SK-N-SH (cell line): ENCODE measurements at regions not wholly inside any gene's neighbourhood (a gene's known extent, or its start where the extent isn't known, plus 50 kb on each side); places are given as distances from the start of the nearest gene placed in this dataset.

ENCODE experiments used
- CTCF ChIA-PET: fragments of 300-600, 350-600 bp; formaldehyde crosslinking; extraction: SDS; loops from one replicate; lab custom pipeline; 2021; lab: Yijun Ruan, JAX
- POLR2A ChIA-PET: fragments of 350-600 bp; sonication (Branson Sonifier 250); formaldehyde crosslinking; extraction: SDS; loops from one replicate; lab custom pipeline; 2020; ENCODE audit warnings: antibody characterized with exemption, inconsistent platforms; lab: Yijun Ruan, JAX
- DNase-seq: peaks from one replicate; pipeline ENCODE4 v3.0.0; 2012
- H2AFZ ChIP-seq: fragments of 200-600 bp; sonication (generic); 2 replicates; pipeline ENCODE4 v1.8.1; 2016; ENCODE audit warnings: antibody characterized with exemption, mild to moderate bottlenecking, low read depth
- H3F3A ChIP-seq: fragments of 200-600 bp; sonication (generic); replicated peaks from 2 replicates; pipeline ENCODE3; 2016; ENCODE audit warnings: antibody characterized with exemption, mild to moderate bottlenecking; ENCODE audit not compliant: insufficient read depth
- H3K27ac ChIP-seq, 2 experiments: fragments of 200-500 bp in 1 of 2; fragments of 200-600 bp in 1 of 2; sonication (Bioruptor generic) in 1 of 2; sonication (generic), shearing (Covaris generic) in 1 of 2; 2 replicates each; pipeline versions ENCODE4 v1.5.1 to v1.6.1; 2014 to 2016; ENCODE audit warnings: low read depth in 2 of 2, inconsistent platforms in 1 of 2, low read length in 1 of 2, mild to moderate bottlenecking in 1 of 2, mixed read lengths in 1 of 2
- H3K27me3 ChIP-seq: fragments of 200-600 bp; sonication (generic), shearing (Covaris generic); 2 replicates; pipeline ENCODE4 v1.6.1; 2016; ENCODE audit warnings: mixed run types; ENCODE audit not compliant: insufficient read depth
- H3K36me3 ChIP-seq, 2 experiments: fragments of 200-500 bp in 1 of 2; fragments of 200-600 bp in 1 of 2; sonication (Bioruptor generic) in 1 of 2; sonication (generic) in 1 of 2; replicated peaks in 1 of 2; 2 replicates each; pipeline versions ENCODE3 to v1.5.1; 2014 to 2016; ENCODE audit warnings: low read length in 1 of 2, mild to moderate bottlenecking in 1 of 2; ENCODE audit not compliant: insufficient read depth in 2 of 2, control insufficient read depth in 1 of 2
- H3K4me1 ChIP-seq, 2 experiments: fragments of 200-500 bp in 1 of 2; fragments of 200-600 bp in 1 of 2; sonication (Bioruptor generic) in 1 of 2; sonication (generic), shearing (Covaris generic) in 1 of 2; 2 replicates each; pipeline versions ENCODE4 v1.5.1 to v1.6.1; 2014 to 2016; ENCODE audit warnings: low read depth in 1 of 2, low read length in 1 of 2, mixed run types in 1 of 2; ENCODE audit not compliant: insufficient read depth in 2 of 2, control insufficient read depth in 1 of 2
- H3K4me2 ChIP-seq: fragments of 200-600 bp; sonication (generic), shearing (Covaris generic); 2 replicates; pipeline ENCODE4 v1.6.1; 2017; ENCODE audit warnings: mixed run types
- H3K4me3 ChIP-seq, 2 experiments: fragments of 200-500 bp in 1 of 2; fragments of 200-600 bp in 1 of 2; sonication (Bioruptor generic) in 1 of 2; sonication (generic), shearing (Covaris generic) in 1 of 2; 2 replicates each; pipeline versions ENCODE4 v1.5.1 to v1.8.1; 2014 to 2016; ENCODE audit warnings: low read depth in 2 of 2, inconsistent platforms in 1 of 2, low read length in 1 of 2, mild to moderate bottlenecking in 1 of 2, mixed read lengths in 1 of 2, moderate library complexity in 1 of 2
- H3K79me2 ChIP-seq: fragments of 200-600 bp; sonication (generic); 2 replicates; pipeline ENCODE4 v1.8.1; 2017; ENCODE audit warnings: mild to moderate bottlenecking; ENCODE audit not compliant: insufficient read depth
- H3K9ac ChIP-seq: fragments of 200-600 bp; sonication (generic); 2 replicates; pipeline ENCODE4 v1.6.1; 2017; ENCODE audit warnings: mixed run types
- H3K9me2 ChIP-seq: fragments of 200-600 bp; sonication (generic); 2 replicates; pipeline ENCODE4 v1.6.1; 2017; ENCODE audit warnings: mixed run types
- H3K9me3 ChIP-seq: fragments of 200-600 bp; sonication (generic); 2 replicates; pipeline ENCODE4 v1.6.1; 2017; ENCODE audit warnings: mixed run types, mild to moderate bottlenecking, moderate library complexity
- H4K20me1 ChIP-seq: fragments of 200-600 bp; sonication (generic); 2 replicates; pipeline ENCODE4 v1.6.1; 2017; ENCODE audit warnings: mild to moderate bottlenecking, mixed run types; ENCODE audit not compliant: insufficient read depth
- CHD2 ChIP-seq: fragments of 150-350 bp; IDR thresholded peaks from 2 replicates; pipeline ENCODE4 v1.6.1; 2018; ENCODE audit warnings: low read length; ENCODE audit not compliant: partially characterized antibody
- ELF1 ChIP-seq: IDR thresholded peaks from 2 replicates; pipeline ENCODE4 v1.4.0; 2012
- EP300 ChIP-seq, 2 experiments: IDR thresholded peaks; 2 replicates each; pipeline versions ENCODE4 v1.4.0 to v1.6.1; 2012; ENCODE audit warnings: borderline replicate concordance in 1 of 2, low read depth in 1 of 2, low read length in 1 of 2
- FOSL2 ChIP-seq: IDR thresholded peaks from 2 replicates; pipeline ENCODE4 v1.4.0; 2012; ENCODE audit warnings: low read depth, mild to moderate bottlenecking, moderate library complexity, borderline replicate concordance
- FOXJ3 ChIP-seq: sonication (generic); formaldehyde crosslinking; IDR thresholded peaks from 2 replicates; pipeline ENCODE4 v1.5.1; 2020; ENCODE audit warnings: mild to moderate bottlenecking, missing genetic modification reagents
- FOXM1 ChIP-seq: IDR thresholded peaks from 2 replicates; pipeline ENCODE4 v1.4.0; 2012; ENCODE audit warnings: low read depth, mild to moderate bottlenecking
- GATA2 ChIP-seq: sonication (generic); formaldehyde crosslinking; IDR thresholded peaks from 2 replicates; pipeline ENCODE4 v1.5.0; 2020; ENCODE audit warnings: mild to moderate bottlenecking, missing genetic modification reagents
- MEF2A ChIP-seq: IDR thresholded peaks from 2 replicates; pipeline ENCODE4 v1.4.0; 2012; ENCODE audit warnings: low read depth, borderline replicate concordance
- MXI1 ChIP-seq: IDR thresholded peaks from 2 replicates; pipeline ENCODE4 v1.6.1; 2012; ENCODE audit warnings: mild to moderate bottlenecking, low read depth, low read length, improper control_type of control experiment
- NFIC ChIP-seq: IDR thresholded peaks from 2 replicates; pipeline ENCODE4 v1.4.0; 2012; ENCODE audit warnings: borderline replicate concordance
- NRF1 ChIP-seq: IDR thresholded peaks from 2 replicates; pipeline ENCODE4 v1.6.1; 2012; ENCODE audit warnings: low read depth, mild to moderate bottlenecking, low read length
- PBX3 ChIP-seq: IDR thresholded peaks from 2 replicates; pipeline ENCODE4; 2012
- SIN3A ChIP-seq: IDR thresholded peaks from 2 replicates; pipeline ENCODE4 v1.6.1; 2012; ENCODE audit warnings: low read depth, mild to moderate bottlenecking, low read length, moderate library complexity, borderline replicate concordance
- SMC3 ChIP-seq: IDR thresholded peaks from 2 replicates; pipeline ENCODE4 v1.6.1; 2012; ENCODE audit warnings: low read depth, low read length, improper control_type of control experiment
- TAF1 ChIP-seq: IDR thresholded peaks from 2 replicates; pipeline ENCODE4 v1.6.1; 2012; ENCODE audit warnings: low read depth, mild to moderate bottlenecking, low read length, moderate library complexity, borderline replicate concordance
- TCF12 ChIP-seq: IDR thresholded peaks from 2 replicates; pipeline ENCODE4 v1.4.0; 2012
- USF1 ChIP-seq: IDR thresholded peaks from 2 replicates; pipeline ENCODE4 v1.4.0; 2012; ENCODE audit warnings: low read depth, borderline replicate concordance
- YY1 ChIP-seq: IDR thresholded peaks from 2 replicates; pipeline ENCODE4 v1.4.0; 2012; ENCODE audit warnings: low read depth, mild to moderate bottlenecking
- ZBTB33 ChIP-seq: IDR thresholded peaks from 2 replicates; pipeline ENCODE4 v1.4.0; 2012; ENCODE audit warnings: low read depth, borderline replicate concordance
- WGBS: methylation state at CpG from one replicate; pipeline ENCODE4 v1.1.6; 2017; ENCODE audit warnings: low lambda C conversion rate; 5-methylcytosine and 5-hydroxymethylcytosine counted together

GRCh38 chr7:156140896-156141295, 328.6 kb upstream of the SHH start:
- no peak overlapping the region for H2AFZ ChIP-seq
- H3K9me2 ChIP-seq: no peaks in the 10 kb centered on the region
- no peaks in the 10 kb centered on the region; the same call in 1 of the 2 replicates for H4K20me1 ChIP-seq
- no peaks in the 10 kb centered on the region for H3K9me3 ChIP-seq
- TF ChIP-seq USF1 (no peak), TCF12 (no peak)
- ChIA-PET POLR2A (no interaction called here), CTCF (no interaction called here)
- 7% methylated on average over 6 of the region's 6 CpGs for WGBS
- peaks cover 57% of the 10 kb centered on the region for H3K27me3 ChIP-seq
- no peaks in the 10 kb centered on the region for H3K79me2 ChIP-seq
- no peaks in the 10 kb centered on the region for H3K4me1 ChIP-seq
- no peak overlapping the region for H3K4me2 ChIP-seq
- DNase-seq: no peak
- no peak overlapping the region for H3K9ac ChIP-seq
- H3K4me3 ChIP-seq: no peak overlapping the region
- no peaks in the 10 kb centered on the region for H3K36me3 ChIP-seq
- no peak overlapping the region for H3K27ac ChIP-seq
- H3F3A ChIP-seq: no peaks in the 10 kb centered on the region

GRCh38 chr7:156140447-156140846, 328.2 kb upstream of the SHH start:
- ChIA-PET POLR2A (no interaction called here), CTCF (no interaction called here)
- H3K4me1 ChIP-seq: no peaks in the 10 kb centered on the region
- H3K9me2 ChIP-seq: no peaks in the 10 kb centered on the region
- WGBS: 7% methylated on average over 7 of the region's 7 CpGs
- no peak for DNase-seq
- no peaks in the 10 kb centered on the region for H3K79me2 ChIP-seq
- H2AFZ ChIP-seq: no peak overlapping the region
- no peaks in the 10 kb centered on the region for H3K9me3 ChIP-seq
- no peak overlapping the region for H3K4me2 ChIP-seq
- TF ChIP-seq PBX3 (no peak), SIN3A (no peak), FOXM1 (no peak)
- TF ChIP-seq, all 33 proteins: peak for 0
- Histone ChIP-seq H3K27me3 (peaks cover 53% of the 10 kb centered on the region), H3K27ac (no peak overlapping the region), H4K20me1 (no peaks in the 10 kb centered on the region; the same call in 1 of the 2 replicates), H3K9ac (no peak overlapping the region), H3K36me3 (no peaks in the 10 kb centered on the region), H3F3A (no peaks in the 10 kb centered on the region), H3K4me3 (no peak overlapping the region)

- H3F3A ChIP-seq: no peaks in the 10 kb centered on the region
- no peak overlapping the region for H3K9ac ChIP-seq
- DNase-seq: no peak
- H3K79me2 ChIP-seq: no peaks in the 10 kb centered on the region
- H3K4me3 ChIP-seq: no peak overlapping the region
- H3K9me3 ChIP-seq: no peaks in the 10 kb centered on the region
- H2AFZ ChIP-seq: no peak overlapping the region
- no peaks in the 10 kb centered on the region for H3K4me1 ChIP-seq
- no peaks in the 10 kb centered on the region for H3K9me2 ChIP-seq
- ChIA-PET POLR2A (no interaction called here), CTCF (no interaction called here)
- peaks cover 45% of the 10 kb centered on the region for H3K27me3 ChIP-seq
- no peak overlapping the region for H3K27ac ChIP-seq
- WGBS: 0% methylated on average over 3 of the region's 3 CpGs
- no peaks in the 10 kb centered on the region for H3K36me3 ChIP-seq
- TF ChIP-seq GATA2 (CRISPR knock-in tag) (no peak), FOSL2 (no peak), TAF1 (no peak), NRF1 (no peak), YY1 (no peak), ELF1 (no peak), NFIC (no peak), FOXJ3 (no peak), MXI1 (no peak), CHD2 (no peak), SMC3 (no peak), MEF2A (no peak), EP300 (IDR thresholded peaks at IDR 0.05; ENCODE audit: borderline replicate concordance in 1 of 2, low read depth in 1 of 2, low read length in 1 of 2) (no peak), ZBTB33 (no peak), PBX3 (no peak)
- H3K4me2 ChIP-seq: no peak overlapping the region
- H4K20me1 ChIP-seq: no peaks in the 10 kb centered on the region; the same call in 1 of the 2 replicates
These were observed 327.4 kb upstream of the SHH start for GRCh38 chr7:156139633-156140032.
